ENCODE measurements at regions not wholly inside any gene's neighbourhood (a gene's known extent, or its start where the extent isn't known, plus 50 kb on each side); places are given as distances from the start of the nearest gene placed in this dataset.

- FAIRE-seq (peak; percentile 30), DNase-seq (ENCODE audit: insufficient read length, low spot score) (no peak)
- TF ChIP-seq POLR2A (IDR thresholded peaks at IDR 0.05; ENCODE audit: low read depth, low read length): no peak
Observed at GRCh38 chr2:200253639-200254038, 52.9 kb upstream of the SPATS2L start.

- TF ChIP-seq POLR2A (IDR thresholded peaks at IDR 0.05; ENCODE audit: low read depth, low read length): no peak
- DNase-seq (ENCODE audit: insufficient read length, low spot score): no peak
- FAIRE-seq: no peak
Observed at GRCh38 chr2:200254773-200255172, 51.7 kb upstream of the SPATS2L start.

- no peak for FAIRE-seq
- no peak for DNase-seq (ENCODE audit: insufficient read length, low spot score)
- no peak for TF ChIP-seq POLR2A (IDR thresholded peaks at IDR 0.05; ENCODE audit: low read depth, low read length)
Observed at GRCh38 chr2:200255549-200255948, 50.9 kb upstream of the SPATS2L start.
